H1 (cell line): ENCODE measurements at regions not wholly inside any gene's neighbourhood (a gene's known extent, or its start where the extent isn't known, plus 50 kb on each side); places are given as distances from the start of the nearest gene placed in this dataset.

Experiments
- CTCF ChIA-PET: fragments of 300-600 bp; sonication (Branson Sonifier 250); formaldehyde crosslinking; loops from one replicate; lab custom pipeline; 2021; ENCODE audit not compliant: partially characterized antibody; lab: Charles Lee
- POLR2A ChIA-PET: fragments of 300-600 bp; sonication (Branson Sonifier 250); formaldehyde crosslinking; loops from one replicate; lab custom pipeline; 2021; ENCODE audit warnings: inconsistent platforms; ENCODE audit not compliant: partially characterized antibody; lab: Charles Lee
- DNase-seq, 2 experiments: peaks; one replicate each; pipeline versions ENCODE4 v3.0.0 to v3.0.0-alpha.2; 2010 to 2022; ENCODE audit warnings: low spot score in 2 of 2, low read depth in 1 of 2, mixed read lengths in 1 of 2
- FAIRE-seq: peaks from 2 replicates; lab custom pipeline; 2011; peaks lifted over from hg19 to GRCh38; lab: Jason Lieb, UNC
- H2AFZ ChIP-seq: 2 replicates; pipeline ENCODE4 v1.8.1; 2012; ENCODE audit warnings: low read length, inconsistent platforms
- H2AK5ac ChIP-seq: 2 replicates; pipeline ENCODE4 v1.6.1; 2013; ENCODE audit warnings: low read depth, low read length
- H2BK120ac ChIP-seq: replicated peaks from 2 replicates; pipeline ENCODE3; 2013; ENCODE audit warnings: low read depth, low read length, inconsistent platforms
- H2BK12ac ChIP-seq: 2 replicates; pipeline ENCODE4 v1.6.1; 2013; ENCODE audit warnings: low read depth, low read length
- H2BK15ac ChIP-seq: 2 replicates; pipeline ENCODE4 v1.6.1; 2013; ENCODE audit warnings: low read length
- H2BK20ac ChIP-seq: 2 replicates; pipeline ENCODE4 v1.6.1; 2013; ENCODE audit warnings: low read length
- H2BK5ac ChIP-seq: 2 replicates; pipeline ENCODE4 v1.6.1; 2013; ENCODE audit warnings: low read depth, low read length
- H3K14ac ChIP-seq: 2 replicates; pipeline ENCODE4 v1.6.1; 2013; ENCODE audit warnings: inconsistent platforms; ENCODE audit not compliant: insufficient read length
- H3K18ac ChIP-seq: 2 replicates; pipeline ENCODE4 v1.6.1; 2013; ENCODE audit warnings: low read length; ENCODE audit errors: extremely low read depth
- H3K23ac ChIP-seq: 2 replicates; pipeline ENCODE4 v1.6.1; 2013; ENCODE audit warnings: inconsistent platforms; ENCODE audit not compliant: insufficient read length
- H3K23me2 ChIP-seq: 2 replicates; pipeline ENCODE4 v1.6.1; 2013; ENCODE audit warnings: low read depth, low read length
- H3K27ac ChIP-seq: 2 replicates; pipeline ENCODE4 v1.6.1; 2011; ENCODE audit warnings: low read depth, low read length, inconsistent platforms
- H3K27me3 ChIP-seq, 4 experiments: replicated peaks in 1 of 4; 1 replicate in 1 of 4; 2 replicates in 3 of 4; pipeline versions ENCODE4 v1.6.1 to v1.8.1; 2011 to 2013; ENCODE audit warnings: low read length in 3 of 4, mild to moderate bottlenecking in 3 of 4, inconsistent platforms in 2 of 4, mixed read lengths in 2 of 4, moderate library complexity in 1 of 4; ENCODE audit not compliant: control insufficient read depth in 3 of 4, insufficient read depth in 3 of 4; ENCODE audit errors: extremely low read depth in 1 of 4
- H3K36me3 ChIP-seq, 4 experiments: 2 replicates each; pipeline versions ENCODE4 v1.6.1 to v1.8.1; 2011 to 2013; ENCODE audit warnings: mild to moderate bottlenecking in 4 of 4, low read length in 3 of 4, moderate library complexity in 2 of 4, control low read depth in 1 of 4, inconsistent platforms in 1 of 4; ENCODE audit not compliant: insufficient read depth in 4 of 4, control insufficient read depth in 2 of 4
- H3K4ac ChIP-seq: replicated peaks from 2 replicates; pipeline ENCODE3; 2013; ENCODE audit warnings: low read length, low read depth, mixed read lengths, inconsistent platforms; ENCODE audit not compliant: insufficient read length
- H3K4me1 ChIP-seq, 4 experiments: replicated peaks in 1 of 4; 1 replicate in 1 of 4; 2 replicates in 3 of 4; pipeline versions ENCODE4 v1.6.1 to v1.8.1; 2011 to 2013; ENCODE audit warnings: low read length in 3 of 4, inconsistent platforms in 2 of 4, mixed read lengths in 1 of 4; ENCODE audit not compliant: insufficient read depth in 4 of 4, control insufficient read depth in 3 of 4
- H3K4me2 ChIP-seq, 2 experiments: 2 replicates each; pipeline versions ENCODE4 v1.6.1 to v1.8.1; 2011 to 2013; ENCODE audit warnings: low read depth in 2 of 2, low read length in 2 of 2, control low read depth in 1 of 2, inconsistent platforms in 1 of 2, mild to moderate bottlenecking in 1 of 2; ENCODE audit not compliant: insufficient read depth in 1 of 2
- H3K4me3 ChIP-seq, 4 experiments: fragments of 200-600, 300-600 bp in 1 of 4; sonication (generic), shearing (Covaris generic), sonication (Bioruptor Twin) in 1 of 4; 2 replicates each; pipeline versions ENCODE4 v1.5.1 to v1.8.1; 2011 to 2016; ENCODE audit warnings: low read length in 4 of 4, low read depth in 3 of 4, control low read depth in 2 of 4, inconsistent platforms in 2 of 4, mild to moderate bottlenecking in 2 of 4, mixed read lengths in 1 of 4, moderate library complexity in 1 of 4; ENCODE audit not compliant: insufficient read depth in 2 of 4; ENCODE audit errors: extremely low read depth in 1 of 4
- H3K56ac ChIP-seq: replicated peaks from 2 replicates; pipeline ENCODE3; 2013; ENCODE audit warnings: low read depth, mild to moderate bottlenecking, mixed read lengths, low read length, inconsistent platforms; ENCODE audit not compliant: insufficient read length
- H3K79me1 ChIP-seq: 2 replicates; pipeline ENCODE4 v1.6.1; 2013; ENCODE audit warnings: low read depth, low read length, control low read depth
- H3K79me2 ChIP-seq, 2 experiments: 2 replicates each; pipeline versions ENCODE4 v1.6.1 to v1.8.1; 2012 to 2013; ENCODE audit warnings: low read length in 2 of 2, mild to moderate bottlenecking in 2 of 2, inconsistent platforms in 1 of 2; ENCODE audit not compliant: insufficient read depth in 2 of 2, control insufficient read depth in 1 of 2
- H3K9ac ChIP-seq, 4 experiments: replicated peaks in 1 of 4; 1 replicate in 1 of 4; 2 replicates in 3 of 4; pipeline versions ENCODE4 v1.6.1 to v1.8.1; 2011 to 2013; ENCODE audit warnings: low read depth in 3 of 4, low read length in 3 of 4, control low read depth in 2 of 4, mild to moderate bottlenecking in 2 of 4, moderate library complexity in 2 of 4, inconsistent platforms in 1 of 4; ENCODE audit errors: extremely low read depth in 1 of 4
- H3K9me3 ChIP-seq, 2 experiments: 2 replicates each; pipeline versions ENCODE4 v1.6.1 to v1.8.1; 2012 to 2013; ENCODE audit warnings: mild to moderate bottlenecking in 2 of 2, moderate library complexity in 2 of 2, control low read depth in 1 of 2, inconsistent platforms in 1 of 2, low read depth in 1 of 2, low read length in 1 of 2, mixed read lengths in 1 of 2; ENCODE audit not compliant: insufficient read depth in 2 of 2
- H4K20me1 ChIP-seq, 2 experiments: replicated peaks in 1 of 2; 2 replicates each; pipeline versions ENCODE3 to v1.8.1; 2011 to 2013; ENCODE audit warnings: inconsistent platforms in 2 of 2, low read length in 2 of 2, mild to moderate bottlenecking in 1 of 2; ENCODE audit not compliant: insufficient read depth in 2 of 2, control insufficient read depth in 1 of 2
- H4K5ac ChIP-seq: 2 replicates; pipeline ENCODE4 v1.6.1; 2013; ENCODE audit warnings: low read length, low read depth, mixed read lengths, inconsistent platforms; ENCODE audit not compliant: insufficient read length
- H4K8ac ChIP-seq: 2 replicates; pipeline ENCODE4 v1.8.0; 2013; ENCODE audit warnings: mild to moderate bottlenecking, moderate library complexity, low read length, inconsistent platforms; ENCODE audit not compliant: insufficient read depth; ENCODE audit errors: extremely low read depth
- H4K91ac ChIP-seq: replicated peaks from 2 replicates; pipeline ENCODE3; 2013; ENCODE audit warnings: low read length, mixed read lengths, inconsistent platforms; ENCODE audit not compliant: insufficient read length
- CTBP2 ChIP-seq: IDR thresholded peaks from 2 replicates; pipeline ENCODE4 v1.7.0; 2011; ENCODE audit warnings: borderline replicate concordance, mild to moderate bottlenecking, moderate library complexity, mixed read lengths, low read length; ENCODE audit not compliant: insufficient read depth, insufficient read length
- EGR1 ChIP-seq: IDR thresholded peaks from 2 replicates; pipeline ENCODE4 v1.6.1; 2011; ENCODE audit warnings: low read depth, low read length, borderline replicate concordance
- FOSL1 ChIP-seq: IDR thresholded peaks from 2 replicates; pipeline ENCODE4 v1.6.1; 2011; ENCODE audit warnings: mild to moderate bottlenecking, low read depth, low read length, moderate library complexity; ENCODE audit not compliant: insufficient read depth
- GABPA ChIP-seq: IDR thresholded peaks from 2 replicates; pipeline ENCODE4 v1.6.1; 2011; ENCODE audit warnings: mild to moderate bottlenecking, low read length, moderate library complexity, borderline replicate concordance; ENCODE audit not compliant: insufficient read depth
- HDAC2 ChIP-seq, 2 experiments: fragments of 300-600 bp in 1 of 2; sonication (generic) in 1 of 2; IDR thresholded peaks; 2 replicates each; pipeline ENCODE4 v1.6.1; 2011 to 2012; ENCODE audit warnings: low read depth in 2 of 2, low read length in 2 of 2, mild to moderate bottlenecking in 2 of 2, moderate library complexity in 2 of 2, borderline replicate concordance in 1 of 2, inconsistent platforms in 1 of 2
- JUND ChIP-seq: IDR thresholded peaks from 2 replicates; pipeline ENCODE4 v1.6.1; 2011; ENCODE audit warnings: mild to moderate bottlenecking, improper control_type of control experiment, low read length
- POLR2A ChIP-seq, 2 experiments: IDR thresholded peaks; 1 replicate in 1 of 2; 2 replicates in 1 of 2; pipeline ENCODE4 v1.6.1; 2011; ENCODE audit warnings: low read depth in 2 of 2, low read length in 2 of 2, mild to moderate bottlenecking in 2 of 2; ENCODE audit errors: control extremely low read depth in 1 of 2
- RFX5 ChIP-seq: IDR thresholded peaks from 2 replicates; pipeline ENCODE4 v1.6.1; 2011; ENCODE audit warnings: low read depth, low read length, improper control_type of control experiment, borderline replicate concordance
- RNF2 ChIP-seq: fragments of 200-900, 300-1000 bp; sonication (generic); IDR thresholded peaks from 2 replicates; pipeline ENCODE4 v1.7.1; 2016; ENCODE audit warnings: borderline replicate concordance, low read depth, mild to moderate bottlenecking, antibody characterized with exemption, low read length; ENCODE audit not compliant: poor library complexity, severe bottlenecking; ENCODE audit errors: missing control alignments
- TAF7 ChIP-seq: optimal IDR thresholded peaks from 2 replicates; pipeline ENCODE3; 2011; ENCODE audit warnings: low read depth, mild to moderate bottlenecking, inconsistent platforms, low read length, moderate library complexity, borderline replicate concordance
- TEAD4 ChIP-seq: IDR thresholded peaks from 2 replicates; pipeline ENCODE4 v1.6.1; 2012; ENCODE audit warnings: low read depth, low read length, inconsistent platforms, mixed read lengths
- ZNF274 ChIP-seq: IDR thresholded peaks from 2 replicates; pipeline ENCODE4 v1.7.0; 2012; ENCODE audit warnings: low read length, borderline replicate concordance; ENCODE audit errors: extremely low read depth
- WGBS, 2 experiments: shearing (Covaris generic) in 1 of 2; methylation state at CpG; one replicate each; pipeline versions ENCODE4 v1.1.6 to v1.1.7; 2013 to 2015; ENCODE audit warnings: low lambda C conversion rate in 2 of 2, mixed read lengths in 2 of 2, inconsistent platforms in 1 of 2, low coverage in 1 of 2, missing lambda C conversion rate in 1 of 2; ENCODE audit not compliant: insufficient replicate concordance in 2 of 2, insufficient coverage in 1 of 2, insufficient read length in 1 of 2; ENCODE audit errors: extremely low coverage in 1 of 2, missing lambda C conversion rate in 1 of 2; 5-methylcytosine and 5-hydroxymethylcytosine counted together

- Histone ChIP-seq H3K9me3 (peaks cover 3 to 14% of the 10 kb centered on the region in 2 experiments; a peak in 3 of 4 replicates), H3K79me2 (no peaks in the 10 kb centered on the region), H3K36me3 (no peaks in the 10 kb centered on the region), H3K56ac (no peak overlapping the region), H2BK12ac (no peak overlapping the region), H3K23ac (no peak overlapping the region), H2AK5ac (no peak overlapping the region), H3K4me1 (peaks cover 0 to 3% (median 0%) of the 10 kb centered on the region in 4 experiments; a peak in 4 of 7 replicates), H2AFZ (no peak overlapping the region), H3K23me2 (no peaks in the 10 kb centered on the region), H3K27me3 (no peaks in the 10 kb centered on the region; a peak in 1 of 7 replicates), H2BK5ac (no peak overlapping the region), H4K8ac (no peak overlapping the region), H4K20me1 (no peaks in the 10 kb centered on the region), H2BK20ac (no peak overlapping the region), H3K4me2 (no peak overlapping the region), H3K79me1 (no peaks in the 10 kb centered on the region), H3K18ac (no peak overlapping the region), H4K5ac (no peak overlapping the region), H4K91ac (no peak overlapping the region), H3K14ac (no peak overlapping the region), H2BK120ac (no peak overlapping the region), H3K9ac (no peak overlapping the region), H3K4ac (no peak overlapping the region), H3K27ac (no peak overlapping the region), H2BK15ac (no peak overlapping the region), H3K4me3 (no peak overlapping the region)
- POLR2A ChIA-PET: no interaction called here
- FAIRE-seq: no peak
- no peak for DNase-seq
- TF ChIP-seq CTBP2 (no peak), JUND (no peak), RFX5 (no peak), RNF2 (no peak), ZNF274 (no peak), EGR1 (no peak), TEAD4 (no peak), GABPA (no peak), HDAC2 (IDR thresholded peaks at IDR 0.05; ENCODE audit: borderline replicate concordance in 1 of 2, low read depth in 2 of 2, low read length in 2 of 2) (no peak), FOSL1 (no peak), TAF7 (no peak), POLR2A (IDR thresholded peaks at IDR 0.05; ENCODE audit: control extremely low read depth in 1 of 2, low read depth in 2 of 2, low read length in 2 of 2) (no peak)
- WGBS, 2 experiments: 92% methylated on average over 7 of the region's 7 CpGs; no CpG with 5 or more reads in 1 of the 2 experiments
- CTCF ChIA-PET: interaction anchor here (0.6 to 2.8 kb wide), 2 partner anchors 24 to 491 kb away, joined by 3 to 12 read pairs; no protein-coding TSS in a partner anchor
These were observed 128.0 kb downstream of the IRF8 start for GRCh38 chr16:86026916-86027315.
